HCT116 (cell line): ENCODE measurements at regions not wholly inside any gene's neighbourhood (a gene's known extent, or its start where the extent isn't known, plus 50 kb on each side); places are given as distances from the start of the nearest gene placed in this dataset.

Source experiments
- ATAC-seq: fragments of 200-7000 bp; cut with Tn5 transposase; 2 replicates; pipeline ENCODE4 v1.9.1; 2020; ENCODE audit warnings: mild to moderate bottlenecking, moderate library complexity
- BruUV-seq: library from RNA; stranded (reverse); fragments of 400-500 nt; replicated peaks from 2 replicates; lab custom pipeline; 2021; lab: Mats Ljungman, UMichigan
- CTCF ChIA-PET: fragments of 300-600 bp; sonication (Branson Sonifier 250); formaldehyde crosslinking; loops from one replicate; lab custom pipeline; 2021; ENCODE audit warnings: antibody characterized with exemption; lab: Charles Lee
- POLR2A ChIA-PET: fragments of 300-600, 350-600 bp; sonication (Branson Sonifier 250); formaldehyde crosslinking; loops from one replicate; lab custom pipeline; 2021; ENCODE audit warnings: antibody characterized with exemption; lab: Charles Lee
- RAD21 ChIA-PET, 2 experiments: fragments of 300-600 bp; sonication (Branson Sonifier 250); formaldehyde crosslinking; loops; one replicate each; lab custom pipeline; 2023; ENCODE audit warnings: low total read pairs in 2 of 2; ENCODE audit not compliant: uncharacterized antibody in 2 of 2, unreplicated experiment in 2 of 2, low non-redundant PET in 1 of 2; lab: Charles Lee
- DNase-seq: peaks from one replicate; pipeline ENCODE4 v3.0.0-alpha.2; 2010; ENCODE audit warnings: low read depth, low spot score
- H2AFZ ChIP-seq: fragments of 200-600 bp; shearing (Covaris generic), sonication (generic); 2 replicates; pipeline ENCODE4 v1.6.1; 2017; ENCODE audit warnings: low read depth, mixed run types, mixed read lengths, antibody characterized with exemption, low read length; ENCODE audit not compliant: poor library complexity, severe bottlenecking
- H3K27ac ChIP-seq: 2 replicates; pipeline ENCODE4 v1.5.1; 2012; ENCODE audit warnings: low read depth, low read length
- H3K27me3 ChIP-seq: fragments of 200-600 bp; sonication (generic); 2 replicates; pipeline ENCODE4 v1.6.1; 2016; ENCODE audit warnings: mixed run types, low read length, mixed read lengths; ENCODE audit not compliant: insufficient read depth
- H3K36me3 ChIP-seq, 2 experiments: fragments of 200-500 bp in 1 of 2; fragments of 200-600 bp in 1 of 2; sonication (Bioruptor generic) in 1 of 2; sonication (generic) in 1 of 2; 2 replicates each; pipeline versions ENCODE4 v1.5.1 to v1.6.1; 2014 to 2016; ENCODE audit warnings: low read length in 2 of 2, inconsistent platforms in 1 of 2, mixed read lengths in 1 of 2, mixed run types in 1 of 2; ENCODE audit not compliant: insufficient read depth in 2 of 2, control insufficient read depth in 1 of 2
- H3K4me1 ChIP-seq, 2 experiments: fragments of 200-600 bp in 1 of 2; sonication (generic) in 1 of 2; 2 replicates each; pipeline versions ENCODE4 v1.5.1 to v1.6.1; 2012 to 2017; ENCODE audit warnings: low read length in 2 of 2, inconsistent platforms in 1 of 2, mild to moderate bottlenecking in 1 of 2, mixed read lengths in 1 of 2, mixed run types in 1 of 2, moderate library complexity in 1 of 2; ENCODE audit not compliant: insufficient read depth in 2 of 2, control insufficient read depth in 1 of 2
- H3K4me2 ChIP-seq: fragments of 200-600 bp; sonication (generic); 2 replicates; pipeline ENCODE4 v1.6.1; 2017; ENCODE audit warnings: mixed run types, low read length, mixed read lengths
- H3K4me3 ChIP-seq, 2 experiments: fragments of 200-600 bp in 1 of 2; sonication (generic) in 1 of 2; replicated peaks in 1 of 2; 2 replicates each; pipeline ENCODE4 v1.5.1; 2011 to 2016; ENCODE audit warnings: low read length in 2 of 2, control low read depth in 1 of 2, low read depth in 1 of 2, mild to moderate bottlenecking in 1 of 2, mixed read lengths in 1 of 2, mixed run types in 1 of 2
- H3K79me2 ChIP-seq: fragments of 200-600 bp; sonication (generic); 2 replicates; pipeline ENCODE4 v1.6.1; 2017; ENCODE audit warnings: mild to moderate bottlenecking, mixed run types, low read length, moderate library complexity, mixed read lengths; ENCODE audit not compliant: insufficient read depth
- H3K9ac ChIP-seq: fragments of 200-600 bp; sonication (generic); 2 replicates; pipeline ENCODE4 v1.6.1; 2016; ENCODE audit warnings: low read length, mixed read lengths
- H3K9me2 ChIP-seq: fragments of 200-600 bp; sonication (generic), shearing (Covaris generic); 2 replicates; pipeline ENCODE4 v1.6.1; 2017; ENCODE audit warnings: mixed run types, mild to moderate bottlenecking, moderate library complexity; ENCODE audit not compliant: insufficient read depth
- H3K9me3 ChIP-seq, 2 experiments: fragments of 200-500 bp in 1 of 2; fragments of 200-600 bp in 1 of 2; sonication (Bioruptor generic) in 1 of 2; sonication (generic) in 1 of 2; 2 replicates each; pipeline ENCODE4 v1.6.1; 2014 to 2017; ENCODE audit warnings: low read length in 2 of 2, mixed read lengths in 2 of 2, inconsistent platforms in 1 of 2, low read depth in 1 of 2, mild to moderate bottlenecking in 1 of 2, mixed run types in 1 of 2, moderate library complexity in 1 of 2; ENCODE audit not compliant: control insufficient read depth in 1 of 2, insufficient read depth in 1 of 2
- H4K20me1 ChIP-seq: fragments of 200-600 bp; sonication (generic), shearing (Covaris generic); 2 replicates; pipeline ENCODE4 v1.6.1; 2017; ENCODE audit warnings: mixed run types, mild to moderate bottlenecking, moderate library complexity; ENCODE audit not compliant: insufficient read depth
- RAD21 ChIP-seq: IDR thresholded peaks from 2 replicates; pipeline ENCODE4 v1.6.1; 2012; ENCODE audit warnings: low read depth, mild to moderate bottlenecking
- ZNF274 ChIP-seq: fragments of 200-500 bp; sonication (Bioruptor generic); IDR thresholded peaks from 2 replicates; pipeline ENCODE4 v1.6.1; 2014; ENCODE audit warnings: mild to moderate bottlenecking, low read depth, low read length, inconsistent platforms
- intact Hi-C: fragments of 100-400 bp; cut with micrococcal nuclease; formaldehyde crosslinking; loops from 2 replicates; pipeline ENCODE4 v1.10.0; 2022
- TF ChIP-seq, protein P1 (sequence below): IDR thresholded peaks from 2 replicates; pipeline ENCODE4 v1.6.1; 2012; ENCODE audit warnings: low read depth
- TF ChIP-seq, protein P2 (sequence below), 3 experiments: fragments of 200-600 bp in 1 of 3; sonication (generic) in 1 of 3; IDR thresholded peaks in 2 of 3; conservative IDR thresholded peaks in 1 of 3; 2 replicates each; pipeline ENCODE4 v1.5.1; 2012 to 2017; ENCODE audit warnings: low read depth in 2 of 3, low read length in 2 of 3, antibody characterized with exemption in 1 of 3, borderline replicate concordance in 1 of 3, control low read depth in 1 of 3, mild to moderate bottlenecking in 1 of 3, mixed read lengths in 1 of 3, mixed run types in 1 of 3, moderate library complexity in 1 of 3; ENCODE audit not compliant: insufficient read depth in 1 of 3

DNA sequence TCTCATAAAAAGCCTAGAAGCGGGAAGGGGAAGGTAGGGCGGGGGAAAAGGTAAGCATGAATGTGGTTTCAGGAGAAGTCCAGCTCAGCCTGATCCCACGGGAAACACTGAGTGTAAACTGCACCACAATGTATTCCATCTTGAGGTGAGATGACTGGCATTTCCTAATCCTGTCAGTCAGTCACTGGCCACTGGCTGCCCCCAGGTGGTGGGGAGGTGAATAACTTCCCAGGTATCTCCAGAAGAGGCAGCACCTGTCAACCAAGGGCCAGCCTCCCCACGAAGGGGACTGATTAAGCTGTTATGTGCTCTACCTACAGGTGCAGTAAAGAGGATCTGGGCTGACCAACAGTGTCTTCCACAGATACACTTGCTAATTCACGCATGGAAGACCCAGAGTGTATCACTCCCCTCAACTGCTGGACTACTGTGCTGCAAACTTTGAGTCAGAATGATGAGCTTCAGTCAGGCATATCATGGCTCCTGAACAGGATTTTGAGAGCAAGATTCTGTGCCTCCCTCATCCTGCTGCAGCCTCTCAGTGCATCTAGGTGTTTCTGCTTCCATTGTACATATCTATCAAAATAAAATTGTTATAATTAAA, 108.5 kb upstream of the CCL2 start:
- Histone ChIP-seq H3K4me1 (no peaks in the 10 kb centered on the region), H3K79me2 (no peaks in the 10 kb centered on the region), H3K9ac (no peak overlapping the region), H3K27ac (no peak overlapping the region)
- BruUV-seq = no TSS peak
- DNase-seq = no peak
- intact Hi-C loops = loop anchor here (2.0 kb wide), 1 partner anchor 368 kb away; no protein-coding TSS in a partner anchor
- RAD21 ChIA-PET = no interaction called here
- TF ChIP-seq, protein P1, sequence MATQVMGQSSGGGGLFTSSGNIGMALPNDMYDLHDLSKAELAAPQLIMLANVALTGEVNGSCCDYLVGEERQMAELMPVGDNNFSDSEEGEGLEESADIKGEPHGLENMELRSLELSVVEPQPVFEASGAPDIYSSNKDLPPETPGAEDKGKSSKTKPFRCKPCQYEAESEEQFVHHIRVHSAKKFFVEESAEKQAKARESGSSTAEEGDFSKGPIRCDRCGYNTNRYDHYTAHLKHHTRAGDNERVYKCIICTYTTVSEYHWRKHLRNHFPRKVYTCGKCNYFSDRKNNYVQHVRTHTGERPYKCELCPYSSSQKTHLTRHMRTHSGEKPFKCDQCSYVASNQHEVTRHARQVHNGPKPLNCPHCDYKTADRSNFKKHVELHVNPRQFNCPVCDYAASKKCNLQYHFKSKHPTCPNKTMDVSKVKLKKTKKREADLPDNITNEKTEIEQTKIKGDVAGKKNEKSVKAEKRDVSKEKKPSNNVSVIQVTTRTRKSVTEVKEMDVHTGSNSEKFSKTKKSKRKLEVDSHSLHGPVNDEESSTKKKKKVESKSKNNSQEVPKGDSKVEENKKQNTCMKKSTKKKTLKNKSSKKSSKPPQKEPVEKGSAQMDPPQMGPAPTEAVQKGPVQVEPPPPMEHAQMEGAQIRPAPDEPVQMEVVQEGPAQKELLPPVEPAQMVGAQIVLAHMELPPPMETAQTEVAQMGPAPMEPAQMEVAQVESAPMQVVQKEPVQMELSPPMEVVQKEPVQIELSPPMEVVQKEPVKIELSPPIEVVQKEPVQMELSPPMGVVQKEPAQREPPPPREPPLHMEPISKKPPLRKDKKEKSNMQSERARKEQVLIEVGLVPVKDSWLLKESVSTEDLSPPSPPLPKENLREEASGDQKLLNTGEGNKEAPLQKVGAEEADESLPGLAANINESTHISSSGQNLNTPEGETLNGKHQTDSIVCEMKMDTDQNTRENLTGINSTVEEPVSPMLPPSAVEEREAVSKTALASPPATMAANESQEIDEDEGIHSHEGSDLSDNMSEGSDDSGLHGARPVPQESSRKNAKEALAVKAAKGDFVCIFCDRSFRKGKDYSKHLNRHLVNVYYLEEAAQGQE = no peak
- TF ChIP-seq ZNF274 (no peak), RAD21 (0 out of 2 replicates have a peak, but pooled peaks have one; percentile 11)
- TF ChIP-seq, protein P2, sequence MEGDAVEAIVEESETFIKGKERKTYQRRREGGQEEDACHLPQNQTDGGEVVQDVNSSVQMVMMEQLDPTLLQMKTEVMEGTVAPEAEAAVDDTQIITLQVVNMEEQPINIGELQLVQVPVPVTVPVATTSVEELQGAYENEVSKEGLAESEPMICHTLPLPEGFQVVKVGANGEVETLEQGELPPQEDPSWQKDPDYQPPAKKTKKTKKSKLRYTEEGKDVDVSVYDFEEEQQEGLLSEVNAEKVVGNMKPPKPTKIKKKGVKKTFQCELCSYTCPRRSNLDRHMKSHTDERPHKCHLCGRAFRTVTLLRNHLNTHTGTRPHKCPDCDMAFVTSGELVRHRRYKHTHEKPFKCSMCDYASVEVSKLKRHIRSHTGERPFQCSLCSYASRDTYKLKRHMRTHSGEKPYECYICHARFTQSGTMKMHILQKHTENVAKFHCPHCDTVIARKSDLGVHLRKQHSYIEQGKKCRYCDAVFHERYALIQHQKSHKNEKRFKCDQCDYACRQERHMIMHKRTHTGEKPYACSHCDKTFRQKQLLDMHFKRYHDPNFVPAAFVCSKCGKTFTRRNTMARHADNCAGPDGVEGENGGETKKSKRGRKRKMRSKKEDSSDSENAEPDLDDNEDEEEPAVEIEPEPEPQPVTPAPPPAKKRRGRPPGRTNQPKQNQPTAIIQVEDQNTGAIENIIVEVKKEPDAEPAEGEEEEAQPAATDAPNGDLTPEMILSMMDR (IDR thresholded peaks at IDR 0.05 in 2 of 3, conservative IDR thresholded peaks at IDR 0.05 in 1 of 3; ENCODE audit: borderline replicate concordance in 1 of 3, insufficient read depth in 1 of 3, low read depth in 2 of 3, low read length in 2 of 3) = peak in 2 of 3 experiments; percentile 61 to 62; a peak in 4 of 6 replicates
- TF ChIP-seq, all 23 proteins: peak for 2
- ChIA-PET CTCF (interaction anchor here (1.2 kb wide), 1 partner anchor 215 kb away, joined by 4 read pairs; no protein-coding TSS in a partner anchor), POLR2A (no interaction called here)
- no peaks in the 10 kb centered on the region for H4K20me1 ChIP-seq
- no peak overlapping the region for H2AFZ ChIP-seq
- no peaks in the 10 kb centered on the region for H3K36me3 ChIP-seq
- H3K27me3 ChIP-seq = no peaks in the 10 kb centered on the region
- ATAC-seq = peak; percentile 72
- H3K9me2 ChIP-seq = no peaks in the 10 kb centered on the region
- no peak overlapping the region for H3K4me3 ChIP-seq
- H3K9me3 ChIP-seq = peaks cover 0 to 3% of the 10 kb centered on the region in 2 experiments; a peak in 1 of 4 replicates
- H3K4me2 ChIP-seq = no peak overlapping the region
